ENCODE measurements at regions not wholly inside any gene's neighbourhood (a gene's known extent, or its start where the extent isn't known, plus 50 kb on each side); places are given as distances from the start of the nearest gene placed in this dataset.

DNA sequence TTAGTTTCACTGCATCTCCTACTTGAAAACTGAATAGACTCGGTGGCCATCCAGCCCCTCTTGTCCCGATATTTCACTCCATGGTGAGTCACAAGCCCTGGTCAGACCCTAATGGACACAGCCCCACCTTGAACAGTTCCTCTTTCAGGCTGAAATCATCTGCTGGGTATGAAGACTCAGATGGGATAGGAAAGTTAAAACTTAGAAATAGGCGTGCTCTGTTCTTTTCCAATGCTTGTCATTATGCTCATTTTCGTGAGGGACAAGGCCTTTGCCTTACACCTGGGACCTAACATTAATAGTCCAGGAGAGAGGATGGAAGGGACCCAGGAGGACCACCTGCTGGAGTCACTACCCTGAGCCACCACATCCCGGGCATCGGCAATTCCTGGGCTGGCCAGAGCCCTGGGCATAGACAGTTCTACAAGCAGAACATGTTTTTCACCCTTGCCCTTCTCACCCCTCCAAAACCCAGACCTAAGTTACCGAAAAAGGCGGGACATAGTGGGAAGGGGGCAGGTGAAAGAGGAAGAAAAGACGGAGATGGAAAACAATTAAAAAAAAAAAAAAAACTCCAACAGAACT lies 278.3 kb downstream of the SOX9 start:
- TF ChIP-seq POLR2AphosphoS5 (IDR thresholded peaks at IDR 0.05; ENCODE audit: insufficient read depth, low read depth, low read length) (no peak), JUN (IDR thresholded peaks at IDR 0.05; ENCODE audit: borderline replicate concordance, insufficient read depth, insufficient read length, low read depth) (no peak)
- TF ChIP-seq, protein P1, sequence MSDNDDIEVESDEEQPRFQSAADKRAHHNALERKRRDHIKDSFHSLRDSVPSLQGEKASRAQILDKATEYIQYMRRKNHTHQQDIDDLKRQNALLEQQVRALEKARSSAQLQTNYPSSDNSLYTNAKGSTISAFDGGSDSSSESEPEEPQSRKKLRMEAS (IDR thresholded peaks at IDR 0.05; ENCODE audit: insufficient read depth, insufficient read length): no peak
- Histone ChIP-seq H3K27ac (ENCODE audit: insufficient read depth, low read depth, low read length) (no peak overlapping the region), H3K79me2 (ENCODE audit: control insufficient read depth, insufficient read depth, low read length) (no peaks in the 10 kb centered on the region), H3K4me3 (replicated peaks in 1 of 3; ENCODE audit: insufficient read depth in 1 of 3, low read depth in 1 of 3, low read length in 3 of 3) (no peak overlapping the region), H3K4me1 (ENCODE audit: control insufficient read depth, extremely low read depth, insufficient read depth, low read length) (peaks cover 8% of the 10 kb centered on the region), H3K27me3 (ENCODE audit: control insufficient read depth in 2 of 2, insufficient read depth in 2 of 2, low read length in 2 of 2) (no peaks in the 10 kb centered on the region), H3K36me3 (ENCODE audit: control insufficient read depth in 2 of 2, extremely low read depth in 1 of 2, insufficient read depth in 2 of 2, low read length in 2 of 2) (no peaks in the 10 kb centered on the region), H3K9ac (replicated peaks; ENCODE audit: extremely low read depth, insufficient read depth, low read length) (no peak overlapping the region), H3K9me3 (replicated peaks; ENCODE audit: control insufficient read depth, insufficient read depth, low read length) (no peaks in the 10 kb centered on the region), H3K9me1 (replicated peaks; ENCODE audit: control insufficient read depth, extremely low read depth, insufficient read depth, low read length) (no peaks in the 10 kb centered on the region), H4K20me1 (replicated peaks; ENCODE audit: control insufficient read depth, extremely low read depth, insufficient read depth, low read length) (no peaks in the 10 kb centered on the region), H3K4me2 (ENCODE audit: insufficient read depth, low read length) (no peak overlapping the region), H2AFZ (ENCODE audit: low read depth, low read length) (no peak overlapping the region)
- CTCF ChIA-PET: no interaction called here
- FAIRE-seq (no peak), DNase-seq (ENCODE audit: low read depth, low spot score) (no peak)
- intact Hi-C loops (cut with micrococcal nuclease) (no loop called here), dilution Hi-C loops (cut with MboI; ENCODE audit: extremely low pct_ligation_motif_present, low sequenced_read_pairs) (no loop called here)
- BruUV-seq (replicated peaks): no TSS peak
- POLR2A ChIA-PET: no interaction called here

DNA sequence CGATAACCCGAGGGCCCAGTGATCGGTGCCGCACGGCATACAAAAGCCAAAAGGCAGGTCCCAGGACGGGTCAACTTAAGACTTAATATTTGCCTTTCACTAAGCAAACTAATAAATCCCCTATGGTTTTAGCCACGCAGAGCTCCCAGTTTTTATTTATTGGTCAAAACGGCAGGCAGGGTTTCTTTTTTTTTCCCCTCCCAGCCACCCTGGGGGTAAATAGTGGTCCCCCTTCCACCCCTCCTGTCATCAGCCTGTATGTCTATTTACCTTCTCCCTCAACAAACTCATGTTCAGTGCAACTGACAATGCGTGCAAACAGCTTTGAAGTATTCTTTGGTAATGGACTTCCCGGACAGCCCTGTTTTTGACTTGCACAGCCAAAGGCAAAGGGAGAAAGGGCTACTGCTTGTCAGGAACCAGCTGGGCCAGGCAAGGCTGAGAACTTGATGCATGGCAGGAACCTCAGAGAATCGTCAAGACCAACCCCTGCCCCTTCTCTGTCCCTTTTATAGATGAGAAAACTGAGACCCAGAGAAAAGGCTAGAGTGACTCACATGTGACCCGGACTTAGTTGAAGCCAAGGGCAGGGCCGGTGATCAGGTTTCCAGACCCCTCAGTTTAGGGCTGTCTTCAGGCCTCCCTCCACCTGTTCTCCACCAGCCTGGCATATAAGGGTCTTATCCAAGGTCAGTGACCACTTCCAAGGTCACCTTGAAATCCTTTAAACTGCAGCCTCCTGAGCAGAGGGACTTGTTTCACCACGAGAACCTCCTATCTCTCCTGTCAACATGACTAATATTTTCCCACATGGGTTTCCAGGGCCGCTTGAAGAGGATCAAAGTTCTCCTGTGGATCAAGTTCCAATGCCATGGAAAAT lies 279.0 kb downstream of the SOX9 start:
- dilution Hi-C loops (cut with MboI; ENCODE audit: extremely low pct_ligation_motif_present, low sequenced_read_pairs) (no loop called here), intact Hi-C loops (cut with micrococcal nuclease) (no loop called here)
- Histone ChIP-seq H4K20me1 (replicated peaks; ENCODE audit: control insufficient read depth, extremely low read depth, insufficient read depth, low read length) (no peaks in the 10 kb centered on the region), H3K9ac (replicated peaks; ENCODE audit: extremely low read depth, insufficient read depth, low read length) (no peak overlapping the region), H3K36me3 (ENCODE audit: control insufficient read depth in 2 of 2, extremely low read depth in 1 of 2, insufficient read depth in 2 of 2, low read length in 2 of 2) (no peaks in the 10 kb centered on the region), H3K4me2 (ENCODE audit: insufficient read depth, low read length) (no peak overlapping the region), H3K27me3 (ENCODE audit: control insufficient read depth in 2 of 2, insufficient read depth in 2 of 2, low read length in 2 of 2) (no peaks in the 10 kb centered on the region), H2AFZ (ENCODE audit: low read depth, low read length) (no peak overlapping the region), H3K4me3 (replicated peaks in 1 of 3; ENCODE audit: insufficient read depth in 1 of 3, low read depth in 1 of 3, low read length in 3 of 3) (no peak overlapping the region), H3K9me3 (replicated peaks; ENCODE audit: control insufficient read depth, insufficient read depth, low read length) (no peaks in the 10 kb centered on the region), H3K9me1 (replicated peaks; ENCODE audit: control insufficient read depth, extremely low read depth, insufficient read depth, low read length) (no peaks in the 10 kb centered on the region), H3K27ac (ENCODE audit: insufficient read depth, low read depth, low read length) (no peak overlapping the region), H3K79me2 (ENCODE audit: control insufficient read depth, insufficient read depth, low read length) (no peaks in the 10 kb centered on the region), H3K4me1 (ENCODE audit: control insufficient read depth, extremely low read depth, insufficient read depth, low read length) (peaks cover 3% of the 10 kb centered on the region)
- ChIA-PET POLR2A (no interaction called here), CTCF (no interaction called here)
- FAIRE-seq (no peak), DNase-seq (ENCODE audit: low read depth, low spot score) (no peak)
- TF ChIP-seq POLR2A (IDR thresholded peaks at IDR 0.05; ENCODE audit: low read depth, low read length) (no peak), POLR2AphosphoS5 (IDR thresholded peaks at IDR 0.05; ENCODE audit: insufficient read depth, low read depth, low read length) (no peak), MYC (IDR thresholded peaks at IDR 0.05; ENCODE audit: low read depth, low read length) (no peak), FOS (IDR thresholded peaks at IDR 0.05; ENCODE audit: borderline replicate concordance, insufficient read depth, low read length) (no peak), JUN (IDR thresholded peaks at IDR 0.05; ENCODE audit: borderline replicate concordance, insufficient read depth, insufficient read length, low read depth) (no peak), EZH2 (IDR thresholded peaks at IDR 0.05; ENCODE audit: borderline replicate concordance, low read depth, low read length, severe bottlenecking) (no peak), GATA2 (IDR thresholded peaks at IDR 0.05; ENCODE audit: insufficient read depth, insufficient read length, low read depth, low read length) (no peak)
- TF ChIP-seq, protein P1 (IDR thresholded peaks at IDR 0.05; ENCODE audit: insufficient read depth, insufficient read length): no peak
- TF ChIP-seq, protein P2, sequence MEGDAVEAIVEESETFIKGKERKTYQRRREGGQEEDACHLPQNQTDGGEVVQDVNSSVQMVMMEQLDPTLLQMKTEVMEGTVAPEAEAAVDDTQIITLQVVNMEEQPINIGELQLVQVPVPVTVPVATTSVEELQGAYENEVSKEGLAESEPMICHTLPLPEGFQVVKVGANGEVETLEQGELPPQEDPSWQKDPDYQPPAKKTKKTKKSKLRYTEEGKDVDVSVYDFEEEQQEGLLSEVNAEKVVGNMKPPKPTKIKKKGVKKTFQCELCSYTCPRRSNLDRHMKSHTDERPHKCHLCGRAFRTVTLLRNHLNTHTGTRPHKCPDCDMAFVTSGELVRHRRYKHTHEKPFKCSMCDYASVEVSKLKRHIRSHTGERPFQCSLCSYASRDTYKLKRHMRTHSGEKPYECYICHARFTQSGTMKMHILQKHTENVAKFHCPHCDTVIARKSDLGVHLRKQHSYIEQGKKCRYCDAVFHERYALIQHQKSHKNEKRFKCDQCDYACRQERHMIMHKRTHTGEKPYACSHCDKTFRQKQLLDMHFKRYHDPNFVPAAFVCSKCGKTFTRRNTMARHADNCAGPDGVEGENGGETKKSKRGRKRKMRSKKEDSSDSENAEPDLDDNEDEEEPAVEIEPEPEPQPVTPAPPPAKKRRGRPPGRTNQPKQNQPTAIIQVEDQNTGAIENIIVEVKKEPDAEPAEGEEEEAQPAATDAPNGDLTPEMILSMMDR (IDR thresholded peaks at IDR 0.05; ENCODE audit: extremely low read depth in 1 of 2, insufficient read depth in 1 of 2, low read depth in 1 of 2, low read length in 2 of 2): no peak
- no TSS peak for BruUV-seq (replicated peaks)
